A549 (cell line): ENCODE measurements at regions not wholly inside any gene's neighbourhood (a gene's known extent, or its start where the extent isn't known, plus 50 kb on each side); places are given as distances from the start of the nearest gene placed in this dataset.

Experiments
- BCL3 ChIP-seq: fragments of >200 bp; sonication (Bioruptor Twin); formaldehyde crosslinking; IDR thresholded peaks from 3 replicates; pipeline ENCODE4 v1.6.1; 2016
- BHLHE40 ChIP-seq: IDR thresholded peaks from 2 replicates; pipeline ENCODE4 v1.6.1; 2012; ENCODE audit warnings: low read depth, low read length, inconsistent platforms
- CTCF ChIP-seq: fragments of >200 bp; sonication (Bioruptor Twin); formaldehyde crosslinking; IDR thresholded peaks from 3 replicates; pipeline ENCODE4 v1.5.1; 2016
- EP300 ChIP-seq, 2 experiments: fragments of >200 bp; sonication (Bioruptor Twin); formaldehyde crosslinking; IDR thresholded peaks; 2 replicates in 1 of 2; 3 replicates in 1 of 2; pipeline ENCODE4 v1.6.1; 2016 to 2017
- HMGXB4 ChIP-seq: fragments of 250-450 bp; sonication (Bioruptor Pico); IDR thresholded peaks from 2 replicates; pipeline ENCODE4 v1.5.0; 2021; ENCODE audit warnings: mild to moderate bottlenecking, moderate library complexity, borderline replicate concordance
- JUNB ChIP-seq: fragments of >200 bp; sonication (Bioruptor Twin); formaldehyde crosslinking; IDR thresholded peaks from 2 replicates; pipeline ENCODE4 v1.6.1; 2016
- KDM5A ChIP-seq: fragments of 200-600 bp; sonication (generic); IDR thresholded peaks from 2 replicates; pipeline ENCODE4 v1.6.1; 2016; ENCODE audit warnings: antibody characterized with exemption, mild to moderate bottlenecking
- MAX ChIP-seq: IDR thresholded peaks from 2 replicates; pipeline ENCODE4 v1.6.1; 2012
- POLR2A ChIP-seq: IDR thresholded peaks from 2 replicates; pipeline ENCODE4 v1.6.1; 2012; ENCODE audit warnings: mild to moderate bottlenecking, low read length
- RFX5 ChIP-seq: fragments of 450-650 bp; IDR thresholded peaks from 2 replicates; pipeline ENCODE4 v1.7.1; 2014; ENCODE audit warnings: antibody characterized with exemption, mild to moderate bottlenecking, moderate library complexity

- TF ChIP-seq CTCF, result no peak
- no peak for TF ChIP-seq KDM5A
- no peak for TF ChIP-seq POLR2A
- TF ChIP-seq MAX, result no peak
- TF ChIP-seq RFX5, result no peak
- TF ChIP-seq BCL3, result no peak
- no peak for TF ChIP-seq JUNB
- no peak for TF ChIP-seq EP300 (IDR thresholded peaks at IDR 0.05)
- TF ChIP-seq BHLHE40, result no peak
- no peak for TF ChIP-seq HMGXB4 (CRISPR knock-in tag)
These were observed 92.2 kb upstream of the ADAMTS19 start for GRCh38 chr5:129367883-129368282.
